ENCODE measurements at regions not wholly inside any gene's neighbourhood (a gene's known extent, or its start where the extent isn't known, plus 50 kb on each side); places are given as distances from the start of the nearest gene placed in this dataset.

DNA sequence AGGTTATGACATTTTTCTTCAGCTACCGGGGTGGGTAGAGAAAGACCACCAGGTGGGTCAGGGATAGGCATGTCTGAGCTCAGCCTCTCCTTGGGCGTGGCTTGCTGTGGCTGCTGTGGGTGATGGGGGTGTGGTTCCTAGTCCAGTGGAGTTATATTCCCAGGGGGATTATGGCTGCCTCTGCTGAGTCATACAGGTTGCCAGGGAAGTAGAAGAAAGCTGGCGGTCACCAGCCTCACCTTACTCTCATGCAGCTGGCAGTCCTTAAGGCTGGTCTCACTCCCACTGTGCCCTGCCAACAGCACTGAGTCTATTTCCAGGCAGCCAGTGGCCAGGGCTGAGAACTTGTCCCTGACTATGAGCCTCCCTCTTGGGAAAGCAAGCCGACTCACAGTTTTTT lies 130.0 kb downstream of the SCP2D1 start:
- TF ChIP-seq POLR2A (IDR thresholded peaks at IDR 0.05) (no peak), CTCF (IDR thresholded peaks at IDR 0.05) (no peak)

All from adrenal gland (tissue), 5 donors.